ENCODE measurements at regions not wholly inside any gene's neighbourhood (a gene's known extent, or its start where the extent isn't known, plus 50 kb on each side); places are given as distances from the start of the nearest gene placed in this dataset.

DNA sequence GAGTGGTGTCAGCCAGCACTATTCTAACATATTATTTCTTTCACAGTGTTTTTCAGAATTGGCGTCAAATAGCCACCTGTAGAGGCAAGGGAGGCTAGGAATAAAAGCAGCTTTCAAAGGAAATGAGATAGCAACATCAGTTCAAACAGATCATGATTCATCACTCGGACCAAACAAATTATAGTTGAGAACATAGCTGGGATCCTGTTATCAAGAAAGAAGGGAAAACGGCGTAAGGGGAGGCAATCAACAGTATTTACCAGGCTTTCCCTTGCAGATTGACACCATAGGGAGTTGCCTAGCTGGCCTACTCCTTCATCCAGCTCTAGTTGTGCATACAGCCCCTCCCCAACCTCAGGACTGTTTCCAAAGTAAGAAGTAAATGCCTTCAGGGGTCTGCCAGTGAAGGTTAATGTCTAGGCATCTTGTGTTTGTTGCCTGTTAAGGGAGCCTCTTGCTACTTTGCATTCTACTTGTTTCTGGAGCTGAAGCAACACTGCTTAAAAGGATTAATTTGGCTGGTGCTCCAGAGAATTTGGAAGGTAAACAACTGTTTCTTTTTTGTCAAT is 286.5 kb downstream of the NSUN3 start:
- no peak overlapping the region for H3K27ac ChIP-seq (ENCODE audit: extremely low read depth, low read depth, low read length)
- H3K36me3 ChIP-seq (ENCODE audit: control insufficient read depth in 2 of 2, insufficient read depth in 1 of 2, low read length in 2 of 2) = no peaks in the 10 kb centered on the region
- TF ChIP-seq ZNF37A (tag by site-specific recombination; IDR thresholded peaks at IDR 0.05) (no peak), ZNF214 (tag by site-specific recombination; IDR thresholded peaks at IDR 0.05; ENCODE audit: borderline replicate concordance) (no peak), ZNF585B (tag by site-specific recombination; IDR thresholded peaks at IDR 0.05) (no peak), ZEB2 (tag by site-specific recombination; IDR thresholded peaks at IDR 0.05) (no peak), ZNF670 (tag by site-specific recombination; IDR thresholded peaks at IDR 0.05; ENCODE audit: low read depth) (no peak), ZNF777 (tag by site-specific recombination; IDR thresholded peaks at IDR 0.05; ENCODE audit: borderline replicate concordance) (no peak), GLI4 (tag by site-specific recombination; IDR thresholded peaks at IDR 0.05) (no peak), GFI1B (tag by site-specific recombination; IDR thresholded peaks at IDR 0.05) (no peak), ZNF830 (tag by site-specific recombination; IDR thresholded peaks at IDR 0.05; ENCODE audit: low read depth) (no peak), ZNF133 (tag by site-specific recombination; IDR thresholded peaks at IDR 0.05) (no peak), ZNF2 (tag by site-specific recombination; IDR thresholded peaks at IDR 0.05) (no peak), ZNF121 (tag by site-specific recombination; IDR thresholded peaks at IDR 0.05) (no peak), GLIS2 (tag by site-specific recombination; IDR thresholded peaks at IDR 0.05) (no peak), ZNF19 (tag by site-specific recombination; IDR thresholded peaks at IDR 0.05; ENCODE audit: low read depth) (no peak), ZNF426 (tag by site-specific recombination; IDR thresholded peaks at IDR 0.05) (no peak), ZNF433 (tag by site-specific recombination; IDR thresholded peaks at IDR 0.05; ENCODE audit: low read depth) (no peak)
- TF ChIP-seq, protein P1, sequence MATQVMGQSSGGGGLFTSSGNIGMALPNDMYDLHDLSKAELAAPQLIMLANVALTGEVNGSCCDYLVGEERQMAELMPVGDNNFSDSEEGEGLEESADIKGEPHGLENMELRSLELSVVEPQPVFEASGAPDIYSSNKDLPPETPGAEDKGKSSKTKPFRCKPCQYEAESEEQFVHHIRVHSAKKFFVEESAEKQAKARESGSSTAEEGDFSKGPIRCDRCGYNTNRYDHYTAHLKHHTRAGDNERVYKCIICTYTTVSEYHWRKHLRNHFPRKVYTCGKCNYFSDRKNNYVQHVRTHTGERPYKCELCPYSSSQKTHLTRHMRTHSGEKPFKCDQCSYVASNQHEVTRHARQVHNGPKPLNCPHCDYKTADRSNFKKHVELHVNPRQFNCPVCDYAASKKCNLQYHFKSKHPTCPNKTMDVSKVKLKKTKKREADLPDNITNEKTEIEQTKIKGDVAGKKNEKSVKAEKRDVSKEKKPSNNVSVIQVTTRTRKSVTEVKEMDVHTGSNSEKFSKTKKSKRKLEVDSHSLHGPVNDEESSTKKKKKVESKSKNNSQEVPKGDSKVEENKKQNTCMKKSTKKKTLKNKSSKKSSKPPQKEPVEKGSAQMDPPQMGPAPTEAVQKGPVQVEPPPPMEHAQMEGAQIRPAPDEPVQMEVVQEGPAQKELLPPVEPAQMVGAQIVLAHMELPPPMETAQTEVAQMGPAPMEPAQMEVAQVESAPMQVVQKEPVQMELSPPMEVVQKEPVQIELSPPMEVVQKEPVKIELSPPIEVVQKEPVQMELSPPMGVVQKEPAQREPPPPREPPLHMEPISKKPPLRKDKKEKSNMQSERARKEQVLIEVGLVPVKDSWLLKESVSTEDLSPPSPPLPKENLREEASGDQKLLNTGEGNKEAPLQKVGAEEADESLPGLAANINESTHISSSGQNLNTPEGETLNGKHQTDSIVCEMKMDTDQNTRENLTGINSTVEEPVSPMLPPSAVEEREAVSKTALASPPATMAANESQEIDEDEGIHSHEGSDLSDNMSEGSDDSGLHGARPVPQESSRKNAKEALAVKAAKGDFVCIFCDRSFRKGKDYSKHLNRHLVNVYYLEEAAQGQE (tag by site-specific recombination; IDR thresholded peaks at IDR 0.05) = no peak
- TF ChIP-seq, protein P2, sequence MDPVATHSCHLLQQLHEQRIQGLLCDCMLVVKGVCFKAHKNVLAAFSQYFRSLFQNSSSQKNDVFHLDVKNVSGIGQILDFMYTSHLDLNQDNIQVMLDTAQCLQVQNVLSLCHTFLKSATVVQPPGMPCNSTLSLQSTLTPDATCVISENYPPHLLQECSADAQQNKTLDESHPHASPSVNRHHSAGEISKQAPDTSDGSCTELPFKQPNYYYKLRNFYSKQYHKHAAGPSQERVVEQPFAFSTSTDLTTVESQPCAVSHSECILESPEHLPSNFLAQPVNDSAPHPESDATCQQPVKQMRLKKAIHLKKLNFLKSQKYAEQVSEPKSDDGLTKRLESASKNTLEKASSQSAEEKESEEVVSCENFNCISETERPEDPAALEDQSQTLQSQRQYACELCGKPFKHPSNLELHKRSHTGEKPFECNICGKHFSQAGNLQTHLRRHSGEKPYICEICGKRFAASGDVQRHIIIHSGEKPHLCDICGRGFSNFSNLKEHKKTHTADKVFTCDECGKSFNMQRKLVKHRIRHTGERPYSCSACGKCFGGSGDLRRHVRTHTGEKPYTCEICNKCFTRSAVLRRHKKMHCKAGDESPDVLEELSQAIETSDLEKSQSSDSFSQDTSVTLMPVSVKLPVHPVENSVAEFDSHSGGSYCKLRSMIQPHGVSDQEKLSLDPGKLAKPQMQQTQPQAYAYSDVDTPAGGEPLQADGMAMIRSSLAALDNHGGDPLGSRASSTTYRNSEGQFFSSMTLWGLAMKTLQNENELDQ (tag by site-specific recombination; IDR thresholded peaks at IDR 0.05; ENCODE audit: low read depth) = no peak
- TF ChIP-seq, protein P3, sequence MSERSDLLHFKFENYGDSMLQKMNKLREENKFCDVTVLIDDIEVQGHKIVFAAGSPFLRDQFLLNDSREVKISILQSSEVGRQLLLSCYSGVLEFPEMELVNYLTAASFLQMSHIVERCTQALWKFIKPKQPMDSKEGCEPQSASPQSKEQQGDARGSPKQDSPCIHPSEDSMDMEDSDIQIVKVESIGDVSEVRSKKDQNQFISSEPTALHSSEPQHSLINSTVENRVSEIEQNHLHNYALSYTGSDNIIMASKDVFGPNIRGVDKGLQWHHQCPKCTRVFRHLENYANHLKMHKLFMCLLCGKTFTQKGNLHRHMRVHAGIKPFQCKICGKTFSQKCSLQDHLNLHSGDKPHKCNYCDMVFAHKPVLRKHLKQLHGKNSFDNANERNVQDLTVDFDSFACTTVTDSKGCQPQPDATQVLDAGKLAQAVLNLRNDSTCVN (tag by site-specific recombination; optimal IDR thresholded peaks at IDR 0.05) = no peak
- TF ChIP-seq, protein P4, sequence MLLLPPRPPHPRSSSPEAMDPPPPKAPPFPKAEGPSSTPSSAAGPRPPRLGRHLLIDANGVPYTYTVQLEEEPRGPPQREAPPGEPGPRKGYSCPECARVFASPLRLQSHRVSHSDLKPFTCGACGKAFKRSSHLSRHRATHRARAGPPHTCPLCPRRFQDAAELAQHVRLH (tag by site-specific recombination; IDR thresholded peaks at IDR 0.05) = no peak
- H3K4me1 ChIP-seq (ENCODE audit: control insufficient read depth, insufficient read depth, low read length) = no peaks in the 10 kb centered on the region
- H3K4me3 ChIP-seq (ENCODE audit: low read depth, low read length) = no peak overlapping the region
- no peaks in the 10 kb centered on the region for H3K9me3 ChIP-seq (ENCODE audit: control insufficient read depth, insufficient read depth, low read depth, low read length)
- ChIA-PET POLR2A (no interaction called here), CTCF (interaction anchor here (0.6 to 0.7 kb wide), 2 partner anchors 648 to 737 kb away, joined by 3 read pairs; no protein-coding TSS in a partner anchor)

Data from HEK293 (cell line).